ENCODE measurements at regions not wholly inside any gene's neighbourhood (a gene's known extent, or its start where the extent isn't known, plus 50 kb on each side); places are given as distances from the start of the nearest gene placed in this dataset.

GRCh38 chr5:57915536-57915935 is 432.9 kb upstream of the ACTBL2 start:
- no peak for TF ChIP-seq CTCF (IDR thresholded peaks at IDR 0.05; ENCODE audit: low read length)
- no peak for TF ChIP-seq EZH2 (IDR thresholded peaks at IDR 0.05; ENCODE audit: borderline replicate concordance, low read length)
